NCI-H1930 (cell line): ENCODE measurements at regions not wholly inside any gene's neighbourhood (a gene's known extent, or its start where the extent isn't known, plus 50 kb on each side); places are given as distances from the start of the nearest gene placed in this dataset.
"Not testable (repeated sequence)": the region's sequence is repeated elsewhere in the genome, so short reads cannot be mapped to it uniquely, and the experiment has no call there.

ENCODE experiments used
- DNase-seq, 2 experiments: peaks; one replicate each; lab custom pipeline; 2025; lab: John Stamatoyannopoulos, UW

DNA sequence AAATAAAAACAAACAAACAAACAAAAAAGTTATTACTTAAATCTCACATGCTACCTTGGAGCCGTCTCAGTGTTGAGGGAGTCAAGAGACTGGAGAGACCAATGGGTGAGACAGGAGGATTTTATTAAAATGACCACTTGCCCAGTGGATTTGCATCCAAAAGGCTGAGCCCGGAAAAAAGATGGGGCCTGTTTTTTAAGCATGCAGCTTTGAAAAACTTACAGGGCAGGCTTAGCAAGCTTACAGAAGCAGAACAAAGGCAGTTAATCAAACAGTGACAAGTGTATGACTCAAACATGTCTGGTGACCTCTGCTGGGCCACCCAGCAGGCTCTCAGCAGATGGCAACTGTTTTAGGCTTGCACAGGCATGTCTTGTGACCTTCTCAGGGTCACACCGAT lies 82.5 kb downstream of the POTEH start:
- not testable (repeated sequence) for DNase-seq

GRCh38 chr22:15775118-15775517 lies 85.3 kb downstream of the POTEH start:
- not testable (repeated sequence) for DNase-seq

- peak; percentile 86 to 88 for DNase-seq
These were observed 86.1 kb downstream of the POTEH start for GRCh38 chr22:15775670-15776669.

- DNase-seq: not testable (repeated sequence)
These were observed 86.9 kb downstream of the POTEH start for GRCh38 chr22:15776727-15777126.

DNA sequence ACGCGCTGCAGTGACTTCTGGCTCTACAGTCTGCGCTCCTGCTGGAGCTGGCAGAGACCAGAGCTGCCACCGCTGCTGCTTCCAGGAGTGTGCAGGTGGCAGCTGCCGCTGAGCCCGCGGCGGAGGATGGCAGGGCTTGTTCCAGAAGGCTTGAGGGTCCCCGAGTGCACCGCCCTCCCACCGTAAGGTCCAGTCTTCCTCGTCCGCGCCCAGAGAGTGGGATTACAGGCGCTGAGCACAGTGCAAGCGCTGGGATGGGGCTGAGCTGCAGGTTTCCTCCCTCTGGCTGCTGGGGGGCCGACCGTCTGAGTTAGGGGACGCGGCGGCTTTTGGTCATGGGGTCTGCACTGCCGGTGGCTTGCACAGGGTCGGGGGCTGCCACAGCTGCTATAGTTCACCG lies 87.3 kb downstream of the POTEH start:
- DNase-seq: not testable (repeated sequence)

DNA sequence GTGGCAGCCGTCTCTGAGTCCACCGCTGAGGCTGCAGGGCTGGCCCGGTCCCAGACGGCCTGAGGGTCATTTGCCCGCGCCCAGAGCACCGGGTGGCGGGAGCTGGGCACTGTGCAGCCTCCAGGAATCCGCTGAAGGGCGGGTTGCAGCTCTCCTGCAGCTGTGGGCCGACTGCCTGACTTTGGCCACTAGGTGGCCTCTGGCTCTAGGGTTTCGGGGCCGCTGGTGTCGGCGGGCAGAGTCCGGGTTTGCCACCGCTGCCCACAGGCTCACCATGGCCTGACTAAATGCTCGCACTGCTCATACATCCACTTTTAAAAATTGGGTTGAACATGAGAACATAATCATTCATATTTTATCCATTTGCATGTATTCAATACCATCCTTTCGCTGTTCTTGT lies 87.7 kb downstream of the POTEH start:
- DNase-seq: not testable (repeated sequence)

DNA sequence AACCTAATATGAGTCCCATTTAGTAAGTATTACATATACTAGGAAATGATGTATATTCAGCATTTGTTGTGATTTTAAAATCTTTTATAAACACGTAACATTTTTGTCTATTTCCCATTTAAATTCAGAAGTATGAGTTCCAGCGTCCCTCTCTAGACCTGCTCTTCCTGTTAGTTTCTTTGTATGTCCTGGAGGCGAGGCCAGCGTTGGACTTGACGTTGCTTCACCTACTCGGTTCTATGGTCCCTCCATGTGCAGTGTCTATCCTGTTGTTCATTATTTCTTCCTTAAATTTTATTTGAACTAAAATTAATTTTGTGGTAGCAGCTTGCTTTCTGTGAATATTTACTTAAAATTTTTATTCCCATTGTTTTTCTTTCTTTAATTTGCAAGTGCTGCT lies 88.5 kb downstream of the POTEH start:
- not testable (repeated sequence) for DNase-seq

DNA sequence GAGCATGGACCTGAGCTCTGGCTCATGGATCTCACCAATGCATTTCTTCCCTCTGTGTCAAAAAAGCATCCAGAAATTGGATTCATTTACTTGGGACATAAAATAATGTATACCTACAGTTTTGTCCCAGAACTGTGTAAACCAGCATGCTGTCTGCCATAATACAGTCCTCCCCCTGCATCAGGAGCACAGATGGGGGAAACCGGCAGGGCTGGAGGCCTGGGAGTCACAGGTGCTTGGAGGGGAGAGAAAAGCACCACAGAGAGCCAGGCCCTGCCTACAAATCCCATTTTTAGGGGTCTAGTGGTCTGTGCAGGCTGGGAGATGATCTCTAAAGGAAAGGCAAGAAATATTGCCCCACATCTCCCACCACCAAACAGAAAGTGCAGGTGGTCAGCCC lies 91.8 kb downstream of the POTEH start:
- DNase-seq: not testable (repeated sequence)

DNA sequence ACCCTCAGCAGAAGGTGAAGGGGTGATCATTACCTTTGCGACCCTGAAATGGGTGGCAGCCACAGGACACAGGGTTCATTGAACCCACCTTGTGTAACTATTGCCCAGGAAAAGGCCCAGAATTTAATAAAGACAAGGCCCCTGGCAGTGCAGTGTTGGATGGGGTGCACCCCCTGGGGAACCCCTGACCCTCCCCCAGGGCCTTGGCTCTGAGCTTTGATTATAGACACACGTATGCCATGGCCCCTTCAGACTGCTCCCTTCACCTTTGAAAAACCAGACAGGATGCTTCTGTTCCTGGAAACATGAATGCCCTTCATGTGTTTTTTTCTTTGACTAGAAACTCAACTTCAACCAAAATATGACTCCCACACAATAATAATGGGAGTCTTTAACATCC lies 93.1 kb downstream of the POTEH start:
- DNase-seq: not testable (repeated sequence)

GRCh38 chr22:15784383-15785085 lies 94.7 kb downstream of the POTEH start:
- DNase-seq: not testable (repeated sequence)

DNA sequence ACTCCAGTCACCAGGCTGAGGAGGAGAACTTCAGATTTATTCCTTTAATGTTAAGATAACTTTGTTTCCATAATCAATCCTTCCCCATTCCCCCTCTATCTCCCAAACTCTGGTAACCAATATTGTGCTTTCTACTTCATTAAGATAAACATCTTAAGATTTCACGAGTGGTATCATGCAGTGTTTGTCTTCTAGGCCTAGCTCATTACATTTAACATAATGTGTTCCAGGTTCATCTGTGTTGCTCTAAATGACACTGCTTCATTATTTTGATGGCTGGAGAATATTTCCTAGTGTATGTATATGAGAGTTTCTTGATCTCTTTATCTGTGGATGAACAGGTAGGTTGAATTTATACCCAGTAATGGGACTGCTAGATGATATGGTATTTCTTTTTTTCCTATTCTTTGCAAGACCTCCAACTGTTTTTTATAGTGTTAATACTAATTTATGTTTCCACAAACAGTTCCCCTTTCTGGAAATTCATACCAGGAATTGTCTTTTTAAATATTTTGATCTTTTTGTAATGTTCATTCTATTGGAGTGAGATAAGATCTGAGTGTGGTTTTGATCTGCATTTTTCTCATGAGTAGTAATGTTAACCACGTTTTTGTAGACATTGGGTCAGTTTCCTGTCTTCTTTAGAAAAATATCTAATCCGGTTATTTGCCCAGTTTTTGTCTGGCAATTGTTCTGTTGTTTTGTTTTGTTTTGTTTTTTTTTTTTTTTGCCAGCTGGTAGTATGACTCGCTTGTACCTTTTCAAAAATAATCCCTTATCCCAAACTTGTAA lies 97.3 kb downstream of the POTEH start:
- DNase-seq: not testable (repeated sequence)

DNA sequence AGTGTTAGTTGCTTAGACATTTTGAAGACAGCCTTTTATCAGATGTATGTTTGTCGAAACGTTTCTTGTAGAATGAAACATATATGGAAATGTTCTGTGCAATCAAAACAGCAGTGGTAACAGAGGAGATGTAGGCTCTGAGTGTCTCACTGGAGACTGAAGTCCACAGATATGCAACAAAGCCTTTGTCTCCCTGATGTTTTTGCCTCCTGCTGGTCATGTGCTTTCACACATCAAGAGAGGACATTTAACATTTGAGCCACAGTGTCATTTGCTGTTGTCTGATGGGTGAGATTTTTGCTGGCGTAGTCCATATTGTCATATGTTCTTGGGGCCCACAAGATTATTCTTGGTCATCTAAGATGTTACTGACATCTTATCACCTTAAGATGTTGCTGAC lies 101.7 kb downstream of the POTEH start:
- DNase-seq: not testable (repeated sequence)

GRCh38 chr22:15799935-15800334 lies 110.1 kb downstream of the POTEH start:
- not testable (repeated sequence) for DNase-seq

GRCh38 chr22:15811141-15811540 lies 121.3 kb downstream of the POTEH start:
- not testable (repeated sequence) for DNase-seq

GRCh38 chr22:15815783-15816182 lies 126.0 kb downstream of the POTEH start:
- not testable (repeated sequence) for DNase-seq

GRCh38 chr22:15816470-15816869 lies 126.6 kb downstream of the POTEH start:
- not testable (repeated sequence) for DNase-seq

DNA sequence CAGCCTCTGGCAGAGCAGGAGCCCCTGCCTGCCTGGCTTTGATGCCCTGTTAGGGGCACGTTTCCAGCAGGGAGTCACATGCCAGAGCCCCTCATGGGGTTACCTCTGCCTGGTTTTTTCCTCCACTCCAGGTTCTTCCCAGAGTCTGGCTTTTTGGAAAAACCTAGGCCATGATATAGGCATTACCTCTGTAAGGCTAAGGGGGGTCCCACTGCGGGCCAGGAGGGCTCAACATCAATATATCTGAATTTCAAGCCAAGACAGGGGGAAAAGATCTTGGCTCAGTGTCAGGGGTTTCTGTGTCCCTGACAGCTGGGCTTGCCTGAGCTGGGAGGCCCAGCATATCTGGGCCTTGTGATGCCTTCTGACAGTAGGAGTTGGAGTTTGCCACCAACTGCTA lies 127.4 kb downstream of the POTEH start:
- DNase-seq: not testable (repeated sequence)

DNA sequence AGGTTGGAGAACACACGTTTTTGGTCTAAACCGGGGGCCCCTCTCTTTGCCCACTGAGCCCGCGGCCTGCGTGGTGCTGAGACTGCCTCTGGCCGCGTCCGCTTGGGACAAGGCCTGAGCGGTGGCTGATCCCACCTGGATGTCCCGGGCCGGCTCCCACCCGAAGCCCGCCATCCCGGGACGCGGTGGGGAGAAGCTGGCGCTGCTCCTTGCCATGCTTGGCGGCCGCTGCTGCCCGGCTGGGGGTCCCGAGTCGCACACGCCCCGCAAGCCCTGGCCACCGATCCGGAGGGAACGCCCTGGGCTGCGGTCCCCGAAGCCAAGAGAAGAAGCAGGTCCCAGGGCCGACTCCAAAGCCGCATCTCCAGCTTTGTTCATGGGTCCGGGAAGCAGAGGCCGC lies 130.1 kb downstream of the POTEH start:
- not testable (repeated sequence) for DNase-seq

DNA sequence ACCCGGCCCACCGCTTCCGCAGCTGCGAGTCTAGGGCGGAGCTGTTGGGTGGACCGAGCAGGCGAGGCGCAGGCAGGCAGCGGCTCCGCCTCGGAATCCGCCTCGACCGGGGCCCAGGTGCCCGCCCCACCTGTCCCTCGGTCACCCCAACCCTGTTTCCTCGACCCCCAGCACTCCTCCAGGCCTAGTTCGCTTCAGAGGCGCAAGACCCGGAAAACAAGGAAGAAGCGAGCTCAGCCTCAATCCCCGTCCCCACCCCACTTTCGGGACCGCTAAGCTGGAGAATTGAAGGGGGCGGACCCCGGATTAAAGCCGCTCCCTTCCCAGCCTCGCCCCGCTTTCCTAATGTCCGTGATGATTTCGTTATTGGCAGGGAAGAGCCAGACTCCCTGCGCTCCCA lies 131.3 kb downstream of the POTEH start:
- not testable (repeated sequence) for DNase-seq

GRCh38 chr22:15822001-15822400 lies 132.2 kb downstream of the POTEH start:
- DNase-seq: not testable (repeated sequence)

DNA sequence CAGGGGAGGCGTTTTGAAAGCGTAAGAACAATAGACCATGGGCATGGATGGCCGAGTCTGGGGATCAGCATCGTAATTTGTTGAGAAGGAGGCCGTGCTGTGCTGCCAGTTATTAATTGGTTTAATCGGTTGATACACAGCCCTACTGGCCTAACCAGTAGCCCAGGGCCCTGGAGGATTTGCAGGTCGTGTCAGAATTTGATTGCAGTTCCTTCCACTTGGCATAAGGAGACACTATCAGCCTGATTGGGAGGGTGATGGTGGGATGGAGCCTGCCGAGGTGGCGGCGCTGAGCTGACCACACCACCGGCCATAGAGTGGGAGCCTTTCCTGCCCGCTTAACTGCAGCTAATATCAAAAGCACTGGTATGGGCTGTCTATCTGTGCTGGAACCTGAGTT lies 133.4 kb downstream of the POTEH start:
- not testable (repeated sequence) for DNase-seq

- not testable (repeated sequence) for DNase-seq
These were observed 142.4 kb downstream of the POTEH start for GRCh38 chr22:15832235-15832634.
